ENCODE measurements at regions not wholly inside any gene's neighbourhood (a gene's known extent, or its start where the extent isn't known, plus 50 kb on each side); places are given as distances from the start of the nearest gene placed in this dataset.

GRCh38 chr2:175404839-175405238, 223.3 kb upstream of the ATP5MC3 start:
- H3K27me3 ChIP-seq (replicated peaks; ENCODE audit: control insufficient read depth, insufficient read depth, low read length) = no peaks in the 10 kb centered on the region
- DNase-seq (ENCODE audit: extremely low read depth, insufficient read length) = no peak
- no peak for TF ChIP-seq CTCF (IDR thresholded peaks at IDR 0.05; ENCODE audit: insufficient read depth, low read length, poor library complexity, severe bottlenecking)
- H3K4me3 ChIP-seq (replicated peaks; ENCODE audit: low read depth, low read length) = no peak overlapping the region
- H3K36me3 ChIP-seq (ENCODE audit: control insufficient read depth, insufficient read depth, low read length) = no peaks in the 10 kb centered on the region

- H3K27me3 ChIP-seq (replicated peaks; ENCODE audit: control insufficient read depth, insufficient read depth, low read length) = no peaks in the 10 kb centered on the region
- no peaks in the 10 kb centered on the region for H3K36me3 ChIP-seq (ENCODE audit: control insufficient read depth, insufficient read depth, low read length)
- no peak for TF ChIP-seq CTCF (IDR thresholded peaks at IDR 0.05; ENCODE audit: insufficient read depth, low read length, poor library complexity, severe bottlenecking)
- H3K4me3 ChIP-seq (replicated peaks; ENCODE audit: low read depth, low read length) = no peak overlapping the region
- DNase-seq (ENCODE audit: extremely low read depth, insufficient read length) = no peak
These were observed 222.2 kb upstream of the ATP5MC3 start for GRCh38 chr2:175403599-175404221.

- no peaks in the 10 kb centered on the region for H3K27me3 ChIP-seq (replicated peaks; ENCODE audit: control insufficient read depth, insufficient read depth, low read length)
- no peak for TF ChIP-seq CTCF (IDR thresholded peaks at IDR 0.05; ENCODE audit: insufficient read depth, low read length, poor library complexity, severe bottlenecking)
- no peak for DNase-seq (ENCODE audit: extremely low read depth, insufficient read length)
- H3K36me3 ChIP-seq (ENCODE audit: control insufficient read depth, insufficient read depth, low read length) = no peaks in the 10 kb centered on the region
- no peak overlapping the region for H3K4me3 ChIP-seq (replicated peaks; ENCODE audit: low read depth, low read length)
These were observed 221.1 kb upstream of the ATP5MC3 start for GRCh38 chr2:175402571-175402970.

GRCh38 chr2:175401956-175402469, 220.5 kb upstream of the ATP5MC3 start:
- Histone ChIP-seq H3K27me3 (replicated peaks; ENCODE audit: control insufficient read depth, insufficient read depth, low read length) (no peaks in the 10 kb centered on the region), H3K4me3 (replicated peaks; ENCODE audit: low read depth, low read length) (no peak overlapping the region), H3K36me3 (ENCODE audit: control insufficient read depth, insufficient read depth, low read length) (no peaks in the 10 kb centered on the region)
- no peak for TF ChIP-seq CTCF (IDR thresholded peaks at IDR 0.05; ENCODE audit: insufficient read depth, low read length, poor library complexity, severe bottlenecking)
- DNase-seq (ENCODE audit: extremely low read depth, insufficient read length) = no peak

- Histone ChIP-seq H3K27me3 (replicated peaks; ENCODE audit: control insufficient read depth, insufficient read depth, low read length) (no peaks in the 10 kb centered on the region), H3K4me3 (replicated peaks; ENCODE audit: low read depth, low read length) (no peak overlapping the region), H3K36me3 (ENCODE audit: control insufficient read depth, insufficient read depth, low read length) (no peaks in the 10 kb centered on the region)
- no peak for TF ChIP-seq CTCF (IDR thresholded peaks at IDR 0.05; ENCODE audit: insufficient read depth, low read length, poor library complexity, severe bottlenecking)
- no peak for DNase-seq (ENCODE audit: extremely low read depth, insufficient read length)
These were observed 219.5 kb upstream of the ATP5MC3 start for GRCh38 chr2:175400975-175401374.

- H3K27me3 ChIP-seq (replicated peaks; ENCODE audit: control insufficient read depth, insufficient read depth, low read length) = no peaks in the 10 kb centered on the region
- H3K4me3 ChIP-seq (replicated peaks; ENCODE audit: low read depth, low read length) = no peak overlapping the region
- DNase-seq (ENCODE audit: extremely low read depth, insufficient read length) = no peak
- no peak for TF ChIP-seq CTCF (IDR thresholded peaks at IDR 0.05; ENCODE audit: insufficient read depth, low read length, poor library complexity, severe bottlenecking)
- H3K36me3 ChIP-seq (ENCODE audit: control insufficient read depth, insufficient read depth, low read length) = no peaks in the 10 kb centered on the region
These were observed 217.8 kb upstream of the ATP5MC3 start for GRCh38 chr2:175399326-175399725.

All from GM06990 (cell line).